GM12878 (cell line): ENCODE measurements at regions not wholly inside any gene's neighbourhood (a gene's known extent, or its start where the extent isn't known, plus 50 kb on each side); places are given as distances from the start of the nearest gene placed in this dataset.
A peak's percentile ranks its signal among the peaks of the same experiment; 100 is the strongest.

Source experiments
- ATAC-seq: fragments of 200-7000 bp; cut with Tn5 transposase; 3 replicates; pipeline ENCODE4 v1.9.1; 2020; ENCODE audit warnings: mild to moderate bottlenecking, moderate library complexity
- BruUV-seq: library from RNA; stranded (reverse); fragments of 400-500 nt; replicated peaks from 2 replicates; lab custom pipeline; 2021; lab: Mats Ljungman, UMichigan
- CTCF ChIA-PET: fragments of 300-600 bp; sonication (Branson Sonifier 250); formaldehyde crosslinking; extraction: SDS; loops from one replicate; lab custom pipeline; 2021; ENCODE audit warnings: inconsistent platforms; lab: Yijun Ruan, JAX
- POLR2A ChIA-PET: fragments of 350-600 bp; formaldehyde crosslinking; extraction: SDS; loops from one replicate; lab custom pipeline; 2021; ENCODE audit warnings: inconsistent platforms; lab: Charles Lee
- RAD21 ChIA-PET: fragments of 300-600 bp; sonication (Branson Sonifier 250); formaldehyde crosslinking; loops from one replicate; lab custom pipeline; 2023; ENCODE audit warnings: antibody characterized with exemption; ENCODE audit not compliant: unreplicated experiment; lab: Charles Lee
- SMC1A ChIA-PET: fragments of 300-600 bp; sonication (Branson Sonifier 250); formaldehyde crosslinking; loops from one replicate; lab custom pipeline; 2023; ENCODE audit not compliant: unreplicated experiment, uncharacterized antibody; lab: Charles Lee
- DNase-seq: peaks from one replicate; pipeline ENCODE4 v3.0.0-alpha.2; 2011; ENCODE audit warnings: low read depth, low spot score
- FAIRE-seq: peaks from 3 replicates; lab custom pipeline; 2011; peaks lifted over from hg19 to GRCh38; lab: Jason Lieb, UNC
- H2AFZ ChIP-seq: 2 replicates; pipeline ENCODE4 v1.6.0; 2011; ENCODE audit warnings: low read depth, low read length, control low read depth; ENCODE audit not compliant: control insufficient read depth
- H3K27ac ChIP-seq: 2 replicates; pipeline ENCODE4 v1.5.1; 2011; ENCODE audit warnings: control low read depth; ENCODE audit not compliant: control insufficient read depth, insufficient read depth
- H3K27me3 ChIP-seq, 2 experiments: replicated peaks in 1 of 2; 2 replicates each; pipeline versions ENCODE4 v1.6.0 to v1.6.1; 2011; ENCODE audit warnings: low read length in 1 of 2; ENCODE audit not compliant: control insufficient read depth in 2 of 2, insufficient read depth in 2 of 2
- H3K36me3 ChIP-seq, 2 experiments: 2 replicates each; pipeline ENCODE4 v1.5.1; 2011; ENCODE audit warnings: low read length in 1 of 2; ENCODE audit not compliant: control insufficient read depth in 2 of 2, insufficient read depth in 2 of 2
- H3K4me1 ChIP-seq: 2 replicates; pipeline ENCODE4 v1.6.1; 2011; ENCODE audit warnings: mild to moderate bottlenecking, low read length, moderate library complexity, mixed read lengths; ENCODE audit not compliant: control insufficient read depth, insufficient read depth
- H3K4me2 ChIP-seq: 2 replicates; pipeline ENCODE4 v1.6.0; 2011; ENCODE audit warnings: control low read depth; ENCODE audit not compliant: control insufficient read depth, insufficient read depth
- H3K4me3 ChIP-seq: fragments of 200-600 bp; sonication (generic); 2 replicates; pipeline ENCODE4 v1.5.1; 2016
- H3K79me2 ChIP-seq: 2 replicates; pipeline ENCODE4 v1.6.0; 2011; ENCODE audit warnings: low read length; ENCODE audit not compliant: control insufficient read depth, insufficient read depth
- H3K9ac ChIP-seq: 2 replicates; pipeline ENCODE4 v1.8.0; 2011; ENCODE audit warnings: low read length, control low read depth, mixed read lengths; ENCODE audit not compliant: control insufficient read depth, insufficient read depth
- H3K9me3 ChIP-seq: replicated peaks from 3 replicates; pipeline ENCODE4 v1.5.1; 2011; ENCODE audit warnings: mild to moderate bottlenecking, low read length; ENCODE audit not compliant: control insufficient read depth, insufficient read depth
- H4K20me1 ChIP-seq: 2 replicates; pipeline ENCODE4 v1.6.0; 2011; ENCODE audit not compliant: control insufficient read depth, insufficient read depth
- BCL11A ChIP-seq: IDR thresholded peaks from 2 replicates; pipeline ENCODE4 v1.6.1; 2011; ENCODE audit warnings: low read depth, low read length
- CREB1 ChIP-seq: IDR thresholded peaks from 2 replicates; pipeline ENCODE4 v1.6.1; 2012; ENCODE audit warnings: low read depth, mild to moderate bottlenecking, inconsistent platforms
- ESRRA ChIP-seq: IDR thresholded peaks from 2 replicates; pipeline ENCODE4 v1.6.1; 2012; ENCODE audit warnings: mild to moderate bottlenecking, low read length, improper control_type of control experiment
- FOS ChIP-seq: IDR thresholded peaks from 3 replicates; pipeline ENCODE4 v1.6.1; 2011; ENCODE audit warnings: borderline replicate concordance; ENCODE audit not compliant: insufficient read length; ENCODE audit errors: extremely low read depth
- POLR2AphosphoS5 ChIP-seq: IDR thresholded peaks from 2 replicates; pipeline ENCODE4 v1.6.1; 2011; ENCODE audit warnings: mild to moderate bottlenecking, low read length, inconsistent platforms
- POU2F2 ChIP-seq: IDR thresholded peaks from 3 replicates; pipeline ENCODE4 v1.6.1; 2011; ENCODE audit warnings: low read depth, mild to moderate bottlenecking, low read length, borderline replicate concordance
- RELA ChIP-seq: fragments of 450-650 bp; IDR thresholded peaks from 2 replicates; pipeline ENCODE4 v1.8.0; 2014; ENCODE audit warnings: borderline replicate concordance; ENCODE audit not compliant: partially characterized antibody
- RUNX3 ChIP-seq: IDR thresholded peaks from 2 replicates; pipeline ENCODE4 v1.6.1; 2012; ENCODE audit warnings: low read length, inconsistent platforms
- SMARCA5 ChIP-seq: fragments of 450-650 bp; IDR thresholded peaks from 2 replicates; pipeline ENCODE4 v1.6.1; 2017; ENCODE audit warnings: mild to moderate bottlenecking
- SP1 ChIP-seq: IDR thresholded peaks from one replicate; pipeline ENCODE4 v1.6.1; 2011; ENCODE audit warnings: low read depth, low read length
- STAT1 ChIP-seq: fragments of 450-650 bp; conservative IDR thresholded peaks from 2 replicates; pipeline ENCODE4 v1.6.1; 2014; ENCODE audit warnings: antibody characterized with exemption, mild to moderate bottlenecking
- SUPT20H ChIP-seq: IDR thresholded peaks from 2 replicates; pipeline ENCODE4 v1.6.1; 2011; ENCODE audit warnings: low read depth, mild to moderate bottlenecking, low read length, moderate library complexity, borderline replicate concordance; ENCODE audit not compliant: control insufficient read depth
- TCF12 ChIP-seq: IDR thresholded peaks from 2 replicates; pipeline ENCODE4 v1.6.1; 2011; ENCODE audit warnings: low read depth, mild to moderate bottlenecking, low read length
- WGBS: methylation state at CpG from one replicate; pipeline ENCODE4 v1.1.6; 2016; ENCODE audit warnings: low lambda C conversion rate; ENCODE audit not compliant: insufficient replicate concordance, insufficient coverage; ENCODE audit errors: missing lambda C conversion rate; 5-methylcytosine and 5-hydroxymethylcytosine counted together
- in situ Hi-C: fragments of 300-500 bp; cut with MboI; formaldehyde crosslinking; loops from 9 replicates; pipeline ENCODE4 v1.14.3; 2018; ENCODE audit warnings: mixed read lengths
- intact Hi-C: fragments of 100-400 bp; cut with micrococcal nuclease; formaldehyde crosslinking; loops from one replicate; pipeline ENCODE4 v1.14.2; 2022; ENCODE audit not compliant: unreplicated experiment

DNA sequence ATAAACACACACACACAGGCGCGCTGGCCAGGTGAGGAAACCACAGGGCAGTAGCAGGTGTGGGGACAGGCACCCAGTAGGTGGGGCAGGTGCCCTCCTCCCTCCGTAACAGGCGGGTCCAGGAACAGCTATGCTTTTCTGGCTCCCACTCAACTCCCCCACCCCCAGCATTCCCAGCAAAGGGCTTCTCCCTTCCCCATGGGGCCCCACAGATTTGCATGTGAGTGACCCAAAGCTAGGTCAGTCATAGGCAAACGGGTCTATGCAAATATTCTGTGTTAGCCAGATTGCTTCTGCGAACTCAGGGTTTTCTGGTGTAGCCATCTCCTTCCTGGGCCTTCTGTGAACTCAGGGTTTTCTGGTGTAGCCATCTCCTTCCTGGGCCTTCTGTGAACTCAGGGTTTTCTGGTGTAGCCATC lies 114.2 kb downstream of the SIK1 start (continued):
- peak; percentile 45; the same call in 1 of the 2 replicates for TF ChIP-seq RUNX3
- TF ChIP-seq SP1, result peak; percentile 39
- 0 out of 2 replicates have a peak, but pooled peaks have one; percentile 60 for TF ChIP-seq TCF12

DNA sequence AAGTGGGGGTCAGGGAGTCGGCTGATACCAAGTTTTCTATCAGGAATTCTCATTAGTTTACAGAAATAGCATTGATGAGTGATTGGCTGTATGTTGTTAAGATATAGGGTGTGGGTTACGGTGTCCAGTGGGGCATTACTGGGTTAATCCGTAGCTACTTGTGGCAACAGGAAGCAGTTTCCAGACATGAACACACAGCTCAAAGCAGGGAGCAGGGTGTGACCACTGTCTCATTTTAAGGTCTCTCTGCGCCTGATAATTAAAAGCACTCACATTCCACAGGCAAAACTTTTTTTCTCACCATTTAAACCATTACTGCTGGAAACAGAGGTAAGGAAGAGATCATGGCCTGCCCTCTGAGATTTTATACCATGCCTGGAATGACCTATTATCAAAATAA lies 114.9 kb downstream of the SIK1 start:
- H3K4me2 ChIP-seq, result no peak overlapping the region
- H2AFZ ChIP-seq, result no peak overlapping the region
- WGBS, result 60% methylated on average over 4 of the region's 4 CpGs
- peaks cover 34% of the 10 kb centered on the region for H3K4me1 ChIP-seq
- H3K36me3 ChIP-seq, result no peaks in the 10 kb centered on the region
- H3K27me3 ChIP-seq, result no peaks in the 10 kb centered on the region
- intact Hi-C loops (no loop called here), in situ Hi-C loops (no loop called here)
- no peaks in the 10 kb centered on the region for H3K79me2 ChIP-seq
- FAIRE-seq (no peak), ATAC-seq (no peak), DNase-seq (no peak)
- ChIA-PET RAD21 (interaction anchor here (1.3 to 1.9 kb wide), 2 partner anchors 41 to 44 kb away, joined by 3 to 7 read pairs; no protein-coding TSS in a partner anchor), POLR2A (no interaction called here), SMC1A (interaction anchor here (0.7 to 1.8 kb wide), 3 partner anchors 9 to 43 kb away, joined by 3 to 4 read pairs (median 4); no protein-coding TSS in a partner anchor), CTCF (no interaction called here)
- no peak overlapping the region for H3K4me3 ChIP-seq
- H3K9ac ChIP-seq, result no peak overlapping the region
- BruUV-seq, result no TSS peak
- no peaks in the 10 kb centered on the region for H3K9me3 ChIP-seq
- H3K27ac ChIP-seq, result no peak overlapping the region
- no peaks in the 10 kb centered on the region for H4K20me1 ChIP-seq
- TF ChIP-seq SUPT20H (no peak), FOS (no peak), POLR2AphosphoS5 (no peak), ESRRA (no peak), CREB1 (no peak), SP1 (no peak), SMARCA5 (no peak), STAT1 (no peak), POU2F2 (no peak), RELA (no peak), BCL11A (no peak)
